ENCODE measurements at regions not wholly inside any gene's neighbourhood (a gene's known extent, or its start where the extent isn't known, plus 50 kb on each side); places are given as distances from the start of the nearest gene placed in this dataset.

GRCh38 chr9:99464568-99464967 lies 242.5 kb downstream of the SEC61B start:
- Histone ChIP-seq H3K4ac (ENCODE audit: low read depth in 1 of 2, low read length in 2 of 2) (no peak overlapping the region), H2BK12ac (ENCODE audit: low read length in 2 of 2) (no peak overlapping the region), H4K8ac (ENCODE audit: low read length) (no peak overlapping the region), H2BK120ac (ENCODE audit: low read depth, low read length) (no peak overlapping the region), H3K79me1 (replicated peaks; ENCODE audit: low read length, poor library complexity, severe bottlenecking) (no peaks in the 10 kb centered on the region), H2BK15ac (ENCODE audit: low read depth, poor library complexity, severe bottlenecking) (no peak overlapping the region), H2AFZ (ENCODE audit: low read depth, low read length) (no peak overlapping the region), H4K91ac (ENCODE audit: low read length) (no peak overlapping the region), H2AK5ac (ENCODE audit: low read length, severe bottlenecking) (no peak overlapping the region), H3K27ac (ENCODE audit: low read length, poor library complexity, severe bottlenecking) (no peak overlapping the region), H3K36me3 (ENCODE audit: control insufficient read depth in 1 of 2, insufficient read depth in 2 of 2, low read depth in 1 of 2, low read length in 2 of 2) (no peaks in the 10 kb centered on the region), H3K23ac (ENCODE audit: low read length in 2 of 2) (no peak overlapping the region), H3K4me2 (ENCODE audit: low read length, poor library complexity, severe bottlenecking) (no peak overlapping the region), H3K27me3 (ENCODE audit: control insufficient read depth in 1 of 2, insufficient read depth in 1 of 2, low read length in 2 of 2) (peaks cover 0 to 3% of the 10 kb centered on the region in 2 experiments), H3K14ac (ENCODE audit: low read length in 2 of 2) (no peak overlapping the region), H3K9ac (ENCODE audit: low read length) (no peak overlapping the region), H3K18ac (ENCODE audit: low read depth in 1 of 2, low read length in 2 of 2) (no peak overlapping the region), H3K4me1 (ENCODE audit: control insufficient read depth, insufficient read depth, low read depth, low read length) (no peaks in the 10 kb centered on the region), H2BK5ac (ENCODE audit: low read depth, low read length, poor library complexity, severe bottlenecking) (no peak overlapping the region), H3K9me3 (ENCODE audit: control insufficient read depth, low read length) (no peaks in the 10 kb centered on the region), H3K4me3 (ENCODE audit: insufficient read depth in 1 of 2, low read depth in 1 of 2, low read length in 2 of 2) (no peak overlapping the region)
- no peak for DNase-seq
- WGBS: 100% methylated on average over 3 of the region's 4 CpGs

- Histone ChIP-seq H3K79me1 (replicated peaks; ENCODE audit: low read length, poor library complexity, severe bottlenecking) (no peaks in the 10 kb centered on the region), H3K9me3 (ENCODE audit: control insufficient read depth, low read length) (no peaks in the 10 kb centered on the region), H2BK120ac (ENCODE audit: low read depth, low read length) (peak overlapping the region; percentile 15), H2AK5ac (ENCODE audit: low read length, severe bottlenecking) (no peak overlapping the region), H3K18ac (ENCODE audit: low read depth in 1 of 2, low read length in 2 of 2) (no peak overlapping the region), H3K4ac (ENCODE audit: low read depth in 1 of 2, low read length in 2 of 2) (no peak overlapping the region), H3K27ac (ENCODE audit: low read length, poor library complexity, severe bottlenecking) (no peak overlapping the region), H3K9ac (ENCODE audit: low read length) (no peak overlapping the region), H2BK15ac (ENCODE audit: low read depth, poor library complexity, severe bottlenecking) (no peak overlapping the region), H3K23ac (ENCODE audit: low read length in 2 of 2) (no peak overlapping the region), H2BK5ac (ENCODE audit: low read depth, low read length, poor library complexity, severe bottlenecking) (no peak overlapping the region), H3K27me3 (ENCODE audit: control insufficient read depth in 1 of 2, insufficient read depth in 1 of 2, low read length in 2 of 2) (peaks cover 0 to 3% of the 10 kb centered on the region in 2 experiments), H3K36me3 (ENCODE audit: control insufficient read depth in 1 of 2, insufficient read depth in 2 of 2, low read depth in 1 of 2, low read length in 2 of 2) (no peaks in the 10 kb centered on the region), H2AFZ (ENCODE audit: low read depth, low read length) (no peak overlapping the region), H3K4me2 (ENCODE audit: low read length, poor library complexity, severe bottlenecking) (no peak overlapping the region), H3K4me3 (ENCODE audit: insufficient read depth in 1 of 2, low read depth in 1 of 2, low read length in 2 of 2) (no peak overlapping the region), H4K91ac (ENCODE audit: low read length) (no peak overlapping the region), H4K8ac (ENCODE audit: low read length) (no peak overlapping the region), H3K14ac (ENCODE audit: low read length in 2 of 2) (no peak overlapping the region), H3K4me1 (ENCODE audit: control insufficient read depth, insufficient read depth, low read depth, low read length) (no peaks in the 10 kb centered on the region), H2BK12ac (ENCODE audit: low read length in 2 of 2) (peak overlapping the region in 1 of 2 experiments; percentile 24)
- no peak for DNase-seq
- 89% methylated on average over 6 of the region's 7 CpGs for WGBS
These were observed 243.3 kb downstream of the SEC61B start for GRCh38 chr9:99465231-99465907.

DNA sequence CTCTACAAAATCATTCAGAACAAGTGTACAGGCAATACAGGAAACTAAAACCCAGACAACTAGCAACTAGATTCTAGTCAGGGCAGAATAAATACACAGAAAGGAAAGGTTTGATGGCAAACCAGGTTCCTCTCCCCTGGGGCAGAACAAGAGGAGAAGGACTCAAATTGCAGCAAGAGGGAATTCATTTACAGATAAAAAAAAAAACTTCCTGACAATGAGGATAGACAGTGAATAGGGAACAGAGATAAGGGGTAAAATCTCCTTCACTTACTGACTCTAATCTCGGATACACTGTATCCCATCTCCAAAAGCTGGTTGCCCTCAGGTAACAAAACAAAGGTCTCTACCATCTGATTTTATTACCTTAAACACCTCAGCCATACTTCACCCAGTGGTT lies 244.0 kb downstream of the SEC61B start:
- no peak overlapping the region for H3K4ac ChIP-seq (ENCODE audit: low read depth in 1 of 2, low read length in 2 of 2)
- no peaks in the 10 kb centered on the region for H3K4me1 ChIP-seq (ENCODE audit: control insufficient read depth, insufficient read depth, low read depth, low read length)
- no peaks in the 10 kb centered on the region for H3K79me1 ChIP-seq (replicated peaks; ENCODE audit: low read length, poor library complexity, severe bottlenecking)
- H3K4me2 ChIP-seq (ENCODE audit: low read length, poor library complexity, severe bottlenecking): no peak overlapping the region
- no peak overlapping the region for H3K9ac ChIP-seq (ENCODE audit: low read length)
- DNase-seq: no peak
- no peaks in the 10 kb centered on the region for H3K9me3 ChIP-seq (ENCODE audit: control insufficient read depth, low read length)
- no peak overlapping the region for H3K23ac ChIP-seq (ENCODE audit: low read length in 2 of 2)
- no peak overlapping the region for H2BK120ac ChIP-seq (ENCODE audit: low read depth, low read length)
- H2BK5ac ChIP-seq (ENCODE audit: low read depth, low read length, poor library complexity, severe bottlenecking): no peak overlapping the region
- no peaks in the 10 kb centered on the region for H3K36me3 ChIP-seq (ENCODE audit: control insufficient read depth in 1 of 2, insufficient read depth in 2 of 2, low read depth in 1 of 2, low read length in 2 of 2)
- no peak overlapping the region for H3K18ac ChIP-seq (ENCODE audit: low read depth in 1 of 2, low read length in 2 of 2)
- H3K4me3 ChIP-seq (ENCODE audit: insufficient read depth in 1 of 2, low read depth in 1 of 2, low read length in 2 of 2): no peak overlapping the region
- WGBS: 86% methylated on average over 1 of the region's 1 CpG
- H3K27ac ChIP-seq (ENCODE audit: low read length, poor library complexity, severe bottlenecking): no peak overlapping the region
- H2AK5ac ChIP-seq (ENCODE audit: low read length, severe bottlenecking): no peak overlapping the region
- no peak overlapping the region for H2BK15ac ChIP-seq (ENCODE audit: low read depth, poor library complexity, severe bottlenecking)
- H3K14ac ChIP-seq (ENCODE audit: low read length in 2 of 2): no peak overlapping the region
- H2BK12ac ChIP-seq (ENCODE audit: low read length in 2 of 2): no peak overlapping the region
- no peak overlapping the region for H2AFZ ChIP-seq (ENCODE audit: low read depth, low read length)
- H4K91ac ChIP-seq (ENCODE audit: low read length): no peak overlapping the region
- H3K27me3 ChIP-seq (ENCODE audit: control insufficient read depth in 1 of 2, insufficient read depth in 1 of 2, low read length in 2 of 2): peaks cover 0 to 7% of the 10 kb centered on the region in 2 experiments
- H4K8ac ChIP-seq (ENCODE audit: low read length): no peak overlapping the region

- no peak overlapping the region for H2BK5ac ChIP-seq (ENCODE audit: low read depth, low read length, poor library complexity, severe bottlenecking)
- H2BK120ac ChIP-seq (ENCODE audit: low read depth, low read length): no peak overlapping the region
- no peak overlapping the region for H2AFZ ChIP-seq (ENCODE audit: low read depth, low read length)
- no peak overlapping the region for H3K4me2 ChIP-seq (ENCODE audit: low read length, poor library complexity, severe bottlenecking)
- no peak overlapping the region for H3K27ac ChIP-seq (ENCODE audit: low read length, poor library complexity, severe bottlenecking)
- no peak overlapping the region for H4K91ac ChIP-seq (ENCODE audit: low read length)
- no peak overlapping the region for H2AK5ac ChIP-seq (ENCODE audit: low read length, severe bottlenecking)
- no peak overlapping the region for H3K9ac ChIP-seq (ENCODE audit: low read length)
- DNase-seq: no peak
- no peak overlapping the region for H2BK15ac ChIP-seq (ENCODE audit: low read depth, poor library complexity, severe bottlenecking)
- H3K4me1 ChIP-seq (ENCODE audit: control insufficient read depth, insufficient read depth, low read depth, low read length): no peaks in the 10 kb centered on the region
- no peak overlapping the region for H3K4me3 ChIP-seq (ENCODE audit: insufficient read depth in 1 of 2, low read depth in 1 of 2, low read length in 2 of 2)
- no peak overlapping the region for H3K4ac ChIP-seq (ENCODE audit: low read depth in 1 of 2, low read length in 2 of 2)
- H3K79me1 ChIP-seq (replicated peaks; ENCODE audit: low read length, poor library complexity, severe bottlenecking): no peaks in the 10 kb centered on the region
- no peak overlapping the region for H3K14ac ChIP-seq (ENCODE audit: low read length in 2 of 2)
- H4K8ac ChIP-seq (ENCODE audit: low read length): no peak overlapping the region
- H3K36me3 ChIP-seq (ENCODE audit: control insufficient read depth in 1 of 2, insufficient read depth in 2 of 2, low read depth in 1 of 2, low read length in 2 of 2): no peaks in the 10 kb centered on the region
- H2BK12ac ChIP-seq (ENCODE audit: low read length in 2 of 2): no peak overlapping the region
- no peak overlapping the region for H3K23ac ChIP-seq (ENCODE audit: low read length in 2 of 2)
- no peaks in the 10 kb centered on the region for H3K9me3 ChIP-seq (ENCODE audit: control insufficient read depth, low read length)
- no peak overlapping the region for H3K18ac ChIP-seq (ENCODE audit: low read depth in 1 of 2, low read length in 2 of 2)
- H3K27me3 ChIP-seq (ENCODE audit: control insufficient read depth in 1 of 2, insufficient read depth in 1 of 2, low read length in 2 of 2): peaks cover 0 to 7% of the 10 kb centered on the region in 2 experiments
These were observed 244.7 kb downstream of the SEC61B start for GRCh38 chr9:99466781-99467180.

Data from mesenchymal stem cell (in vitro differentiated cells and primary cell).